SH-SY5Y (cell line): ENCODE measurements at regions not wholly inside any gene's neighbourhood (a gene's known extent, or its start where the extent isn't known, plus 50 kb on each side); places are given as distances from the start of the nearest gene placed in this dataset.

Source experiments
- GATA2 ChIP-seq: IDR thresholded peaks from 2 replicates; pipeline ENCODE4 v1.6.1; 2011; ENCODE audit warnings: mild to moderate bottlenecking, low read depth, low read length
- GATA3 ChIP-seq: IDR thresholded peaks from 2 replicates; pipeline ENCODE4 v1.6.1; 2011; ENCODE audit warnings: low read depth, mild to moderate bottlenecking, low read length, moderate library complexity

- no peak for TF ChIP-seq GATA3
- TF ChIP-seq GATA2 = no peak
These were observed 1047.3 kb downstream of the MCTP2 start for GRCh38 chr15:95278532-95279245.
